ENCODE measurements at regions not wholly inside any gene's neighbourhood (a gene's known extent, or its start where the extent isn't known, plus 50 kb on each side); places are given as distances from the start of the nearest gene placed in this dataset.

DNA sequence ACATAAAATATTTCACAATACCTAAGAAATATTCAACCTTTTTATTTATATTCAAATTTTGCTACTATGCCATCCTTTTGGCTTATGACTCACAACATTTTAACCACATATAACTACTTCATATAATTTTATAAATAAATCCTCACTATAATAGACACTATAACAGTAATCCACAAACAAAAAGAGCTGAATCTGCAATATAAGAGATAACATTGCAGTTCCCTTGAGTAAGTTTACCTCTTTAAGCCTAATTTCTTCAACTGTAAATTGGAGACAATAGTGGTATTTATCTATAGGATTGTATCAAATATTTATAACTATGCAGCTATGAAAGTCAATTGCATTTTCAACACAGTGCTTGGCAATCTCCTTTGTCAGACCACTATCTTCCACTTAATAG is 1084.5 kb downstream of the NR2F1-AS1 start:
- Histone ChIP-seq H4K91ac (ENCODE audit: low read depth, low read length, poor library complexity) (no peak overlapping the region), H2BK120ac (ENCODE audit: low read depth, low read length) (no peak overlapping the region), H3K27ac (replicated peaks; ENCODE audit: low read length) (no peak overlapping the region), H2BK12ac (ENCODE audit: low read length) (no peak overlapping the region), H3K9ac (ENCODE audit: low read depth, low read length, poor library complexity) (no peak overlapping the region), H4K8ac (ENCODE audit: low read depth, low read length) (no peak overlapping the region), H2AK5ac (ENCODE audit: low read depth, low read length) (no peak overlapping the region), H3K23ac (ENCODE audit: low read depth, low read length, poor library complexity) (no peak overlapping the region), H3K27me3 (ENCODE audit: control insufficient read depth in 3 of 3, insufficient read depth in 3 of 3, low read depth in 1 of 3, low read length in 3 of 3) (no peaks in the 10 kb centered on the region), H3K18ac (ENCODE audit: low read length) (no peak overlapping the region), H3K4me3 (ENCODE audit: low read length in 2 of 2) (no peak overlapping the region), H3K14ac (ENCODE audit: low read length) (no peak overlapping the region), H3K79me1 (ENCODE audit: low read depth, low read length) (no peaks in the 10 kb centered on the region), H3K9me3 (replicated peaks in 1 of 2; ENCODE audit: control insufficient read depth in 2 of 2, insufficient read depth in 1 of 2, low read depth in 1 of 2, low read length in 2 of 2) (no peaks in the 10 kb centered on the region), H3K4ac (ENCODE audit: low read length) (no peak overlapping the region), H2BK5ac (ENCODE audit: low read length) (no peak overlapping the region), H3K4me2 (ENCODE audit: insufficient read depth, low read length, poor library complexity, severe bottlenecking) (no peak overlapping the region), H3K4me1 (ENCODE audit: control insufficient read depth in 2 of 2, insufficient read depth in 1 of 2, low read depth in 1 of 2, low read length in 2 of 2) (no peaks in the 10 kb centered on the region), H3K36me3 (replicated peaks in 1 of 2; ENCODE audit: control insufficient read depth in 2 of 2, insufficient read depth in 2 of 2, low read length in 2 of 2) (no peaks in the 10 kb centered on the region), H2AFZ (ENCODE audit: low read length) (no peak overlapping the region), H2BK15ac (ENCODE audit: low read length) (no peak overlapping the region)
- DNase-seq (ENCODE audit: low spot score), result no peak

DNA sequence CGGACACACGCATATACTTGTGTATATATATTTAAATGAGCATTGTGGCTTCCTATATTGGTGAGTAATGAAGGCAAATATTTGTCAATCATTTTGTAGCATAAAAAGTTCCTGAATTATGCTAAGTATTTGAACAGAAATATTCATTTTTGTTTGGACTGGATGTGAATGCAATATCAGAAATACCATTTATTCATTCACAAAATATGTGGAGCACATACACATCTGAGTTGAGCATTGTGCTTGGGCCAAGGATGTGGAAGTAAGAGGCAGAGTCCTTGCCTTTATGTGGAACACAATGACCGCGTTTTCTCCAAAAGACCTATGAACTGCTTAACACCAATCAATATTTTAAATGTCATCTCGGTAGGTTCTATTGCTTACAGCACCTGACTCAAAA is 1086.5 kb downstream of the NR2F1-AS1 start:
- Histone ChIP-seq H4K91ac (ENCODE audit: low read depth, low read length, poor library complexity) (no peak overlapping the region), H2BK120ac (ENCODE audit: low read depth, low read length) (no peak overlapping the region), H3K36me3 (replicated peaks in 1 of 2; ENCODE audit: control insufficient read depth in 2 of 2, insufficient read depth in 2 of 2, low read length in 2 of 2) (no peaks in the 10 kb centered on the region), H3K4ac (ENCODE audit: low read length) (no peak overlapping the region), H2AK5ac (ENCODE audit: low read depth, low read length) (no peak overlapping the region), H3K14ac (ENCODE audit: low read length) (no peak overlapping the region), H3K9ac (ENCODE audit: low read depth, low read length, poor library complexity) (no peak overlapping the region), H2BK12ac (ENCODE audit: low read length) (no peak overlapping the region), H3K4me2 (ENCODE audit: insufficient read depth, low read length, poor library complexity, severe bottlenecking) (no peak overlapping the region), H3K23ac (ENCODE audit: low read depth, low read length, poor library complexity) (no peak overlapping the region), H3K79me1 (ENCODE audit: low read depth, low read length) (no peaks in the 10 kb centered on the region), H4K8ac (ENCODE audit: low read depth, low read length) (no peak overlapping the region), H3K18ac (ENCODE audit: low read length) (no peak overlapping the region), H3K27ac (replicated peaks; ENCODE audit: low read length) (no peak overlapping the region), H2AFZ (ENCODE audit: low read length) (no peak overlapping the region), H2BK5ac (ENCODE audit: low read length) (no peak overlapping the region), H3K9me3 (replicated peaks in 1 of 2; ENCODE audit: control insufficient read depth in 2 of 2, insufficient read depth in 1 of 2, low read depth in 1 of 2, low read length in 2 of 2) (no peaks in the 10 kb centered on the region), H3K27me3 (ENCODE audit: control insufficient read depth in 3 of 3, insufficient read depth in 3 of 3, low read depth in 1 of 3, low read length in 3 of 3) (no peaks in the 10 kb centered on the region), H3K4me1 (ENCODE audit: control insufficient read depth in 2 of 2, insufficient read depth in 1 of 2, low read depth in 1 of 2, low read length in 2 of 2) (no peaks in the 10 kb centered on the region), H3K4me3 (ENCODE audit: low read length in 2 of 2) (no peak overlapping the region), H2BK15ac (ENCODE audit: low read length) (no peak overlapping the region)
- no CpG with 5 or more reads among the region's 5 CpGs for WGBS, 2 donors (ENCODE audit: extremely low coverage in 2 of 2, insufficient read length in 2 of 2, insufficient replicate concordance in 1 of 2)
- no peak for DNase-seq (ENCODE audit: low spot score)

DNA sequence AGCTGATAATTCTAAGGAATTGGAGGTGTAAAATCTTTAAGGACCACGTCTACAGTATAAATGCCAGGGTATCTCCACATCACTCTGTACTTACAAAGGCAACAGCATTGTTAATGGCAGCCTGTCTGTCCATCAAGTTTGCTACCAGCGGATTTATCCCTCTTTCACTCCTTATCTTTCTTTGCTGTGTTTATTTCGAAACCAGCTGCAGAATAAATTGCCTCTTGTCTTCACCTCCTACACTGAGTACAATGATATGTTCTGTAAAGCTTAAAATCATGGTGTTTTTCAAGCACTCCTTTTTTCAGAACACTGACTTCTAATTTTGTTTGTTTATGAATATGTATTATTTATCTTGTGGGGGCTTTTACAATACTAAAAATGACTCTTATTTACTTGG is 1088.1 kb downstream of the NR2F1-AS1 start:
- DNase-seq (ENCODE audit: low spot score), result no peak
- no peaks in the 10 kb centered on the region for H3K4me1 ChIP-seq (ENCODE audit: control insufficient read depth in 2 of 2, insufficient read depth in 1 of 2, low read depth in 1 of 2, low read length in 2 of 2)
- H2AK5ac ChIP-seq (ENCODE audit: low read depth, low read length), result no peak overlapping the region
- H2AFZ ChIP-seq (ENCODE audit: low read length), result peak overlapping the region; percentile 2
- no peak overlapping the region for H2BK120ac ChIP-seq (ENCODE audit: low read depth, low read length)
- H4K8ac ChIP-seq (ENCODE audit: low read depth, low read length), result no peak overlapping the region
- H3K27ac ChIP-seq (replicated peaks; ENCODE audit: low read length), result no peak overlapping the region
- no peak overlapping the region for H3K23ac ChIP-seq (ENCODE audit: low read depth, low read length, poor library complexity)
- no CpG with 5 or more reads among the region's 3 CpGs for WGBS, 2 donors (ENCODE audit: extremely low coverage in 2 of 2, insufficient read length in 2 of 2, insufficient replicate concordance in 1 of 2)
- no peak overlapping the region for H3K18ac ChIP-seq (ENCODE audit: low read length)
- no peaks in the 10 kb centered on the region for H3K79me1 ChIP-seq (ENCODE audit: low read depth, low read length)
- H3K14ac ChIP-seq (ENCODE audit: low read length), result no peak overlapping the region
- H3K27me3 ChIP-seq (ENCODE audit: control insufficient read depth in 3 of 3, insufficient read depth in 3 of 3, low read depth in 1 of 3, low read length in 3 of 3), result no peaks in the 10 kb centered on the region
- H3K4me2 ChIP-seq (ENCODE audit: insufficient read depth, low read length, poor library complexity, severe bottlenecking), result no peak overlapping the region
- H3K9ac ChIP-seq (ENCODE audit: low read depth, low read length, poor library complexity), result no peak overlapping the region
- no peaks in the 10 kb centered on the region for H3K36me3 ChIP-seq (replicated peaks in 1 of 2; ENCODE audit: control insufficient read depth in 2 of 2, insufficient read depth in 2 of 2, low read length in 2 of 2)
- H3K9me3 ChIP-seq (replicated peaks in 1 of 2; ENCODE audit: control insufficient read depth in 2 of 2, insufficient read depth in 1 of 2, low read depth in 1 of 2, low read length in 2 of 2), result no peaks in the 10 kb centered on the region
- H3K4me3 ChIP-seq (ENCODE audit: low read length in 2 of 2), result no peak overlapping the region
- H4K91ac ChIP-seq (ENCODE audit: low read depth, low read length, poor library complexity), result no peak overlapping the region
- H3K4ac ChIP-seq (ENCODE audit: low read length), result no peak overlapping the region
- H2BK5ac ChIP-seq (ENCODE audit: low read length), result no peak overlapping the region
- H2BK15ac ChIP-seq (ENCODE audit: low read length), result no peak overlapping the region
- no peak overlapping the region for H2BK12ac ChIP-seq (ENCODE audit: low read length)

DNA sequence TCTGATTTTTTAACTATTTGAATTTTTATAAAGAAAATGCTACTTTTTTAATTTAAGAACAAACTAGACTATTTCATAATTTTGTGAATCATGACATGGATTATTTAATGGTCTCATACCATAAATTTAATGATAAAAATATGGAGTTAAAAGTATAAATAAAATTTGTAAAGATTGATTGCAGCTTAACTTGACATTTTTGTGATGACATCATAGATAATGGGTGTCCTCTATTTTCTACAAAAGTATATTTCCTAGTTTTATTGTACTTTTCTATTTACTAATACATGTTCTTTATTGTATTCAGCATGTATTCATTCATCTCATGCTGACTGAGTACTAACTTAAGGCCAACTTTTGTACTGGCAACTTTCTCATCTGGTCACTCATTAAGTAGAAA is 1096.5 kb downstream of the NR2F1-AS1 start:
- Histone ChIP-seq H3K18ac (ENCODE audit: low read length) (no peak overlapping the region), H2AK5ac (ENCODE audit: low read depth, low read length) (no peak overlapping the region), H2BK12ac (ENCODE audit: low read length) (no peak overlapping the region), H3K27me3 (ENCODE audit: control insufficient read depth in 3 of 3, insufficient read depth in 3 of 3, low read depth in 1 of 3, low read length in 3 of 3) (no peaks in the 10 kb centered on the region), H3K79me1 (ENCODE audit: low read depth, low read length) (no peaks in the 10 kb centered on the region), H3K4me3 (ENCODE audit: low read length in 2 of 2) (no peak overlapping the region), H2BK15ac (ENCODE audit: low read length) (no peak overlapping the region), H3K4me1 (ENCODE audit: control insufficient read depth in 2 of 2, insufficient read depth in 1 of 2, low read depth in 1 of 2, low read length in 2 of 2) (no peaks in the 10 kb centered on the region), H2BK5ac (ENCODE audit: low read length) (no peak overlapping the region), H3K9ac (ENCODE audit: low read depth, low read length, poor library complexity) (no peak overlapping the region), H3K9me3 (replicated peaks in 1 of 2; ENCODE audit: control insufficient read depth in 2 of 2, insufficient read depth in 1 of 2, low read depth in 1 of 2, low read length in 2 of 2) (no peaks in the 10 kb centered on the region), H2AFZ (ENCODE audit: low read length) (no peak overlapping the region), H2BK120ac (ENCODE audit: low read depth, low read length) (no peak overlapping the region), H4K91ac (ENCODE audit: low read depth, low read length, poor library complexity) (no peak overlapping the region), H3K27ac (replicated peaks; ENCODE audit: low read length) (no peak overlapping the region), H3K14ac (ENCODE audit: low read length) (no peak overlapping the region), H3K36me3 (replicated peaks in 1 of 2; ENCODE audit: control insufficient read depth in 2 of 2, insufficient read depth in 2 of 2, low read length in 2 of 2) (no peaks in the 10 kb centered on the region), H4K8ac (ENCODE audit: low read depth, low read length) (no peak overlapping the region), H3K4me2 (ENCODE audit: insufficient read depth, low read length, poor library complexity, severe bottlenecking) (no peak overlapping the region), H3K23ac (ENCODE audit: low read depth, low read length, poor library complexity) (no peak overlapping the region), H3K4ac (ENCODE audit: low read length) (no peak overlapping the region)
- DNase-seq (ENCODE audit: low spot score), result no peak

Data from neuronal stem cell (in vitro differentiated cells).